HEK293 (cell line): ENCODE measurements at regions not wholly inside any gene's neighbourhood (a gene's known extent, or its start where the extent isn't known, plus 50 kb on each side); places are given as distances from the start of the nearest gene placed in this dataset.

Experiments
- IKZF3 ChIP-seq: fragments of 450-650 bp; IDR thresholded peaks from 2 replicates; pipeline ENCODE4 v1.5.0; 2018; ENCODE audit warnings: missing biosample characterization, mild to moderate bottlenecking, missing genetic modification characterization, moderate library complexity
- SP7 ChIP-seq: fragments of 450-650 bp; formaldehyde crosslinking; IDR thresholded peaks from 2 replicates; pipeline ENCODE4 v1.5.1; 2016; ENCODE audit warnings: missing biosample characterization, missing genetic modification characterization
- ZBTB8A ChIP-seq: fragments of 450-650 bp; formaldehyde crosslinking; IDR thresholded peaks from 2 replicates; pipeline ENCODE4 v1.5.1; 2016; ENCODE audit warnings: missing biosample characterization, missing genetic modification characterization

GRCh38 chr2:9123069-9123468 is 83.5 kb upstream of the ASAP2 start:
- no peak for TF ChIP-seq IKZF3 (tag by site-specific recombination)
- TF ChIP-seq ZBTB8A (tag by site-specific recombination), result no peak
- no peak for TF ChIP-seq SP7 (tag by site-specific recombination)
